Uterus (tissue), 3 donors: ENCODE measurements at regions not wholly inside any gene's neighbourhood (a gene's known extent, or its start where the extent isn't known, plus 50 kb on each side); places are given as distances from the start of the nearest gene placed in this dataset.

ENCODE experiments used
- DNase-seq, 2 donors: peaks; one replicate each; pipeline ENCODE4 v3.0.0-alpha.2; 2019 to 2020
- H3K27ac ChIP-seq, 2 donors: fragments of 200-600 bp; sonication (generic); 1 replicate in 1 of 2; 2 replicates in 1 of 2; pipeline ENCODE4 v1.5.1; 2016 to 2018
- H3K27me3 ChIP-seq, 2 donors: fragments of 200-600 bp; sonication (generic); one replicate each; pipeline ENCODE4 v1.5.1; 2018 to 2019; ENCODE audit warnings: control low read depth in 1 of 2
- H3K36me3 ChIP-seq, 2 donors: fragments of 200-600 bp; sonication (generic); one replicate each; pipeline ENCODE4 v1.5.1; 2019; ENCODE audit warnings: control low read depth in 1 of 2
- H3K4me1 ChIP-seq, 2 donors: fragments of 200-600 bp; sonication (generic); one replicate each; pipeline ENCODE4 v1.5.1; 2018 to 2019; ENCODE audit warnings: control low read depth in 1 of 2
- H3K4me3 ChIP-seq, 2 donors: fragments of 200-600 bp; sonication (generic); 1 replicate in 1 of 2; 2 replicates in 1 of 2; pipeline ENCODE4 v1.5.1; 2018 to 2019; ENCODE audit warnings: mild to moderate bottlenecking in 1 of 2
- H3K9me3 ChIP-seq, 2 donors: fragments of 200-600 bp; sonication (generic); one replicate each; pipeline ENCODE4 v1.5.1; 2019; ENCODE audit warnings: control low read depth in 1 of 2
- CTCF ChIP-seq, 4 experiments: fragments of 200-600 bp in 2 of 4; fragments of 450-650 bp in 2 of 4; sonication (generic) in 2 of 4; IDR thresholded peaks; one replicate each; pipeline ENCODE4 v1.5.1; 2016 to 2019; ENCODE audit warnings: antibody characterized with exemption in 4 of 4, mild to moderate bottlenecking in 2 of 4, moderate library complexity in 1 of 4
- POLR2A ChIP-seq, 2 donors: fragments of 450-650 bp; IDR thresholded peaks; one replicate each; pipeline ENCODE4 v1.6.1; 2016; ENCODE audit warnings: antibody characterized with exemption in 2 of 2, mild to moderate bottlenecking in 1 of 2, moderate library complexity in 1 of 2
- intact Hi-C: fragments of 100-400 bp; cut with DNase I; formaldehyde crosslinking; loops from one replicate; pipeline ENCODE4 v1.15.1; 2023; ENCODE audit warnings: low total_unique reads
- donor health status: DM: yes; HTN: yes; CAD: no.

GRCh38 chr5:62698756-62699155 lies 120.1 kb downstream of the LRRC70 start:
- H3K27me3 ChIP-seq = no peaks in the 10 kb centered on the region
- TF ChIP-seq POLR2A (IDR thresholded peaks at IDR 0.05) (no peak), CTCF (IDR thresholded peaks at IDR 0.05) (no peak)
- DNase-seq = no peak
- no peaks in the 10 kb centered on the region for H3K9me3 ChIP-seq
- no peak overlapping the region for H3K27ac ChIP-seq
- intact Hi-C loops = no loop called here
- H3K4me1 ChIP-seq = no peaks in the 10 kb centered on the region
- no peak overlapping the region for H3K4me3 ChIP-seq
- no peaks in the 10 kb centered on the region for H3K36me3 ChIP-seq

- no peaks in the 10 kb centered on the region for H3K27me3 ChIP-seq
- intact Hi-C loops = no loop called here
- no peak for TF ChIP-seq CTCF (IDR thresholded peaks at IDR 0.05)
- no peak for TF ChIP-seq POLR2A (IDR thresholded peaks at IDR 0.05)
- H3K4me1 ChIP-seq = no peaks in the 10 kb centered on the region
- no peak overlapping the region for H3K27ac ChIP-seq
- H3K9me3 ChIP-seq = no peaks in the 10 kb centered on the region
- H3K4me3 ChIP-seq = no peak overlapping the region
- no peak for DNase-seq
- no peaks in the 10 kb centered on the region for H3K36me3 ChIP-seq
Observed at GRCh38 chr5:62695274-62695673, 116.7 kb downstream of the LRRC70 start.

- TF ChIP-seq POLR2A (IDR thresholded peaks at IDR 0.05) (no peak), CTCF (IDR thresholded peaks at IDR 0.05) (no peak)
- no peak overlapping the region for H3K27ac ChIP-seq
- no peaks in the 10 kb centered on the region for H3K36me3 ChIP-seq
- DNase-seq = no peak
- intact Hi-C loops = no loop called here
- no peaks in the 10 kb centered on the region for H3K27me3 ChIP-seq
- H3K4me3 ChIP-seq = no peak overlapping the region
- H3K9me3 ChIP-seq = no peaks in the 10 kb centered on the region
- no peaks in the 10 kb centered on the region for H3K4me1 ChIP-seq
Observed at GRCh38 chr5:62692946-62693713, 114.5 kb downstream of the LRRC70 start.

GRCh38 chr5:62691946-62692345 lies 113.3 kb downstream of the LRRC70 start:
- no peak for DNase-seq

More at GRCh38 chr5:62691946-62692345, 113.3 kb downstream of the LRRC70 start:
- Histone ChIP-seq H3K36me3 (no peaks in the 10 kb centered on the region), H3K27me3 (no peaks in the 10 kb centered on the region), H3K4me3 (no peak overlapping the region), H3K27ac (no peak overlapping the region), H3K9me3 (no peaks in the 10 kb centered on the region), H3K4me1 (no peaks in the 10 kb centered on the region)
- intact Hi-C loops = no loop called here
- TF ChIP-seq CTCF (IDR thresholded peaks at IDR 0.05) = no peak
- TF ChIP-seq POLR2A (IDR thresholded peaks at IDR 0.05) = no peak
